Superior temporal gyrus (tissue), 1 donor: ENCODE measurements at regions not wholly inside any gene's neighbourhood (a gene's known extent, or its start where the extent isn't known, plus 50 kb on each side); places are given as distances from the start of the nearest gene placed in this dataset.
"Not testable (repeated sequence)": the region's sequence is repeated elsewhere in the genome, so short reads cannot be mapped to it uniquely, and the experiment has no call there.

Experiments
- DNase-seq: peaks from one replicate; pipeline ENCODE4 v3.0.0-alpha.2; 2016; ENCODE audit errors: extremely low spot score

DNA sequence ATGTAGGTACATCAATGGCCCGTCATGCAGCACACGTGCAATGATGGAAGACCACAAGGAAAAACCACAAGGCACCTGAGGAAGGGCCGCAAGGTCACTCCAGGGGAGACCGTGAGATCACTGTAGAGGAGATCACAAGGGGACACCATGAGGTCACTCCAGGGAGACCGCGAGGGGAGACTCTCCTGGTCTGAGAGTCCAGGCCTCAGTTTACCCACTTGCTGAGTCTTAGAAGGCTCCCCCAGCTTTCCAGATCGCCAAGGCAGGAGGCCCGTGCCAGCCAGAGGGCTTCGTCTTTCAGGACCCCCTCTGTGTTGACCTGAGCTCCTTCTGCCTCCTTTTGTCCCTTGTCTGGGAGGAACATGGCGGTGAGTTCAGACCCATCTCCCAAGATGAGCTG, 232.2 kb downstream of the ERMARD start:
- DNase-seq = no peak

DNA sequence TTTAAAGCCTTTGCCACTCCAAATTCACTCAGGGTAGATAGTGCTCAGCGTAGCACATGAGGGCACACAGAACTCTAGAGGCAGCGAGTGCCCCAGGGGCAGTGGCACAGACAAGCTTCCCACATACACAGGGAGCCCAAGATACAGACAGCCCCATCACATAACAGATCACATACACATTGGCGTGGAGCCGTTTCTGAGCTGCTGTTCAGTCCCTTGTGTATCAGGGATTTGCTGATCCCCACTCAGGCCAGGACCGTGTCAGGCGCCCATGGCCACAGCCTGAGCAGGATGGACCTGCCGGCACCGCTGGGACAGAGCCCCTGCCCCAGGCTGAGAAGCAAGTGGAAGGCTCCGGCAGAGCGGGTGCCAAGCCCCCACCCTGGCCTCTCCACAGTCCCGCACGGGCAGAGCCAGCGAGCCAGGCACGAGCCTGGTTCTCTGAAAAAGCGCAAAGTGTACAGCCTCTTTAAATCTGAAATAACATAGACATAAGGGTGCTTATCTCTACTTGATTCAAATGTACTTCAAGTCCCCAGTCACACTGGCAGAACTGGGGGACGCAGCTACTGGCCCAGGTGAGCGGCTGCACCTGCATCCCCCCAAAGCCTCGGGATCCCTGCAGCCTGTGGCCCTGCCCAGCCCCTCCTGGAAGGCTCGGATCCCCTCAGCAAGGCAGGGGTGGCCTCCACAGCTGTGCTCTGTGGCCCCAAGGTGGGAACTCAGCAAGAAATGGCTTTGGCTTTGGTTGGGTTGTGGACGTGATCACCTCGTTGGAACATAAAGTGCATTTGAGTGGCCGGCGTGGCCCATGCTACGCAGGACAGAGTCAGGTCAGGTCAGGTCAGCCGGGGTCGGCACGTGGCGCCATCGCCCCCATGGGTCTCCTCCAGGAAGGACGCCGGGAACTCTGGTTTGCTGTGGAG, 231.3 kb downstream of the ERMARD start:
- no peak for DNase-seq

DNA sequence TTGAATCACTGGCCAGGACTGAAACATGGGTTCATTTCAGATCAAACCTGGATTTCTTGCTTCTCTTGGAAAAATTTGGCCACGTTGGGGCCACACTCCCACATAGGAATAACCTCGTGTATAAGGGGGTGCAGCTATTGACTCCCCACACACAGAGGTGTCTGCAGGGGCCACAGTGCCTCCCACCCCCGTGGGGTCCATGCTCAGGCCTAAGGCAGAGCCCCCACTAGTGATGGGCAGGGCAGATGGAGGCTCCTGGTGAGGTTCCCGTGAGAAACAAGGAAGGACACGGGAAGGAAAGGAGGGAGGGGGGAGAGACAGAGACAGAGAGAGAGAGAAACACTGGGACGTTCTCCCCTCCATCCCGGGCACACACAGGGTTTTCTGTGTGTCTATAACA, 230.5 kb downstream of the ERMARD start:
- DNase-seq = no peak

DNA sequence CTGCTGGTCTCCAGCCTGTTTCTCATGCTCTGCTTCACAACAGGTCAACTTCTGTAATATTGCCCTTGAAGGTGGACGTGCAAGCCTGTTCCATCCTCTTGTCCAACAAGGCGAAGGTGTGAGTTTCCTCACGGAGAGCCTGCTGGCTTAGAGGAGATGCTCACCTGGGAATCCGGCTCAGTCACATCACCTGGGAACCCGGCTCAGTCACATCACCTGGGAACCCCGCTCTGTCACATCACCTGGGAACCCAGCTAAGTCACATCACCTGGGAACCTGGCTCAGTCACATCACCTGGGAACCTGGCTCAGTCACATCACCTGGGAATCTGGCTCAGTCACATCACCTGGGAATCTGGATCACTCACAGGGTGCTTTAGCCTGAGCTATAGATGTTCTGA, 230.1 kb downstream of the ERMARD start:
- DNase-seq = no peak

DNA sequence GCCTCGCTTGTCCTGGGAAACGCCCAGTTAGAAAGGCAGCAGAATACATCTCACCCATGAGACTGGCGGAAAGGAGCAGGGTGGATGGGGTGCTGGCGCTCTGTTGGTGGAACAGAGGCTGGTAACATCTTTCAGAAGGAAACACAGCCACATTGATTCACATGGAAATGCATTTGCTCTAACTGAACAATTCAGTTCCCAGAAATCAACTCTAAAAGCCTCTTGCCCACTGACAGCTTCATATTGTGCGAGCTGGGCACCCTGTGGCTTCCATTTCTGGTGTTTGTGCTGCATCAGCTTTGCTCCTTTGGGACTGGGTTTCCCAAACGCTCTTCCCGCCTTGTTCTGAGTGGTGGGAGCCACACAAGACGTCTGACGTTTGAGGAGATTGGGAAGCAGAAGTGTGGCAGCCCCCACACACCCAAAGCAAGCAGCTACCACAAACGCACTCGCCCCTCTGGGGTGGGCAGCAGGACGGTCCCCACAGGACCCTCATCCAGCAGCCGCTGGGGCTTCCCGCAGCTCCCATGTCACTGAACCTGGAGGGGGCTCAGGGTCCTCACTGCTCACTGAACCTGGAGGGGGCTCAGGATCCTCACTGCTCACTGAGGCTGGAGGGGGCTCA, 229.5 kb downstream of the ERMARD start:
- DNase-seq = no peak

DNA sequence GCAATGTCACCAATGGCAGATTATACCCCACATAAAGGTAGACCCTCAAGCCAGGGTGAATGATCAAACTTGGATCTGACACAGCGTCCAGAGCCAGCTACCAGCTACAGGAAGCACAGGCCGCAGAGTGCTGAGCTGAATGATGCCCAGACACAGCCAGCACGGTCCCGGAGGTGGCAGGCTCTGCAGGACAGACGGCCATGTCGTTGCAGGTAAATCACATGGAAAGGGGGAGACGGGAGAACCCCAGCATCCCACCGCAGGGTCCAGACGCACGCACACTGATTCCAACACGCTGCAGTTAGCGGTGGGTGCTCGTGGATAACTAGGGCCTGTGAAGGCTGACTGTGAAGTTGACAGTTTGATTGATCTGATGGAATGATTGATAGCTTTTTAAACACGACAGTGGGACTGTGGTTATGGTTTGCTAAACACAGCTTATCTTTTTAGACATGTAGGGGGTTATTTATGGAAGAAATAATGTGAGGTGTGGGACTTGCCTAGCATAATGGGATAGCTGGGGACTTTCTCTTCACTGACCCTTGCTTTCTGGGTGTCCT, 228.5 kb downstream of the ERMARD start:
- no peak for DNase-seq

DNA sequence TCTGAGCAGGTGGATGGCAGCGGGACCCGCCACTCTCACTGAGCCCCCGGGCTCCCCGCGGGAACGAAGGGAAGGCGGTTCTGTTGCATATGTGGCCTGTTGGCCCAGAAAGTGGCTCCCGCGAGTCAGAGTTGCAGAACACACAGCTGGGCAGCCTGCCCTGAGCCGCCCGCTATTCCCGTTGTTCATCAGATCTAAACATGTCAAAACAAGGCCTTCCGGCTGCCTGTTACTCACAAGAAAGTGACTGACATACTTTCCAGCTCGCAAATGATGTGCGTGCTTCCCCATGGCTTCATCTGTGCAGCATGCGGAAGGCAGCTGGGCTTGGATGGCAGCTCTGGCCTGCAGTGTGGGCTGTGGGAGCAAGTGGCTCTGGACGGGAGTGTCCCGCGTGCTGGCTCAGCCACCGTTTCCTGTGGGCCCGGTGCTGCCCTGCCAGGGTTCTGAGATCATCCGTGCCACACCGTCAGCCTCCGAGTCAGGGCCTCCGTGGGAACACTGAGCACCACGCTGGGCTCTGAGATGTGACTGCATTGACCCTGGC, 227.3 kb downstream of the ERMARD start:
- no peak for DNase-seq

DNA sequence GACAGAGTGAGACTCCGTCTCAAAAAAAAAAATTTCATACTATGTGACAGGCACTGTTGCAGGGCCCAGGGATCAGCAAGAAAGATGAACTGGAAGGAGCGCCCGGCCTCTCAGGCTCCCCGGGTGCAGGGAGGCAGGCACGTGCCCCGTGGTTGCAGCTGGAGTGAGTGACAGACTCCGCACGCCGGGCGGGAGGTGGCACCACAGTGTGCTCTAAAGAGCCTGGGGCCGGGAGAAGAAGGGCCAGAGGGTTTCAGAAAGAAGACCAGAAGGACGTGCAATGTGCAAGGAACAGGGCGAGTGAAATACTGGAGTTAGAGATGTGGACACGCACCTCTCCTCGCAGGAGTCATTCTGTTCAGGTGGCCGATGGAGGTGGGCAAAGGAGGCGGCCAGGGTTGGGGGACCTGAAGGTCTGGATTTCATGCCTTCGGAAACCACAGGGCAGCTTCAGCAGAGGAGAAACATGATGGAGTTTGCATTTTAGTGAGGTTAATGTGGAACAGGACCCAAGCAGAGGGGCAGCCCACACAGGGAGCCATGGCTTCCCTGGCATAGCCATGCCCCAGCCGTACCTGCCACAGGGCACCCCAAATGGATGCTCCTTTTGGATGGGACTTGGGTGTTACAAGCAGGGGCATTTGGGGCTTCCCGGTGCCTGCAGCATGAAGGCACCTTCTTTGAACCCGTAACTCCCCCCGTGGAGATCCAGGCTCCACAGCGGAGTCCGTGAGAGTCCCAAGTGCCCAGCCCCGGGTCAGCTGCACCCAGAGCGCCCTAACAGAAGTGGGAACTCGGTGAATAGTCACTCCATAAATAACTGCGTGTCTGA, 226.2 kb downstream of the ERMARD start:
- DNase-seq = no peak

DNA sequence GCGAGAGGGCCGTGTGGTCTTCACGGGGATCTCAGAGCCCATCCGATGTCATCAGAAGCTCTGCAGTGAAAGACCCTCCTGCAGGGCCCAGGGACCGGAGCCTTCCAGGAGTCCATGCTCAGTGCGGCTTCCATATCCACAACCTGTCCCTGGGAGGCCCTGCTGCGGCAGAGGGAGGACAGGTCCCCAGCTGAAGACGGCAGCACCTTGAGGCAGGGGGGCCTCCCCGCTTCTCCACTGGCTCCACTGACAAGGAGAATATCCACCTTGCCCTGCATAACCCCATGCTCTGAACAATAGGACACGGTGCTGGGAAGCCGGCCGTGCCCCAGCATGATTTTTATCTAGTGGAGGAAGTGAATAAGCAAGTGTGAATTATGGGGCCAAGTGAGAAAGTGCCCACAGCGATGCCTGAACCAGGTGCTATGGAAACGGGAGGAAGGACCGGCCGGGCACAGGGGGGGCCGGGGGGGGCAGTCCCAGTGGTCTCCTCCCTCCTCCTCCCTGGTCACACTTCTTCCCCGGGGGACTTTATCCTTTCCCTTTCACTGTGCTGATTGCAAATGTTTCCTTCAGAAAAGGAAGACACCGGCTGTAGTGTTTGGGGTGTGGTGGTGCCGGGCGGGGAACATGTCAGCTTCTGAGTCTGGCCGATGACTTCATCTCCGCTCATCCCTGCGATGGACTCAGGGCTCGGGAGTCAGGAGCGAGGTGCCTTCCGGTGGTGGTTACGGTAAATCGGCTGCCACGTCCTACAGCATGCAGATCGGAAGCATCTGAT, 225.1 kb downstream of the ERMARD start:
- no peak for DNase-seq

DNA sequence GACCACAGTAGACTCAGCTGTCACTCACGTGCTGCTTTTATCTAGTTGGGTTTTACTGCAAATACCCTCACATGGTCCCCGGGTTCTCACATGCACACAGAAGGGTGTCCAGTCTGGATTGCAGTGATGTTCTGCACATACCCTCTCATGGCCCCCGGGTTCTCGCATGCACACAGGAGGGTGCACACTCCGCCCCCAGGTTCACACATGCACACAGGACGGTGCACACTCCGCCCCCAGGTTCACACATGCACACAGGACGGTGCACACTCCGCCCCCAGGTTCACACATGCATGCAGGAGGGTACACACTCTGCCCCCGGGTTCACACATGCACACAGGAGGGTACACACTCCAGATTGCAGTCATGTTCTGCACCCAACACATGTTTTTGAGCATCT, 224.3 kb downstream of the ERMARD start:
- no peak for DNase-seq

DNA sequence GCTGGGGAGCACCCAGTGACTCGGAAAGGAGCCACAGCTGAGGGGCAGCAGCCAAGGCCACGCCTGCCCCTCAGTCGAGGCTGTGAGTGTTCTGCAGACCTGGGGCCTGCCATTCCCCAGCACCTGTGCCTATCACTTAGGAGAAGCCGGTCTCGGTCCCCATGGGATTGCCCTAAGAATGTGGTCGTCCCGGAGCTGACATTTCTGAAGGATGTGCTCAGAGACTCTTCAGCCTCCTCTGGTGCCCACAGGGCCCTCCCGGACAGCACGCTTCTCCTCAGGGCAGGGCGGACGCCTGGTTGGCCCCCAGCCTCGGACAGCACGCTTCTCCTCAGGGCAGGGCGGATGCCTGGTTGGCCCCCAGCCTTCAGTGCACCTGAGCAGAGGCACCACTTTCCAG, 223.9 kb downstream of the ERMARD start:
- DNase-seq = no peak

DNA sequence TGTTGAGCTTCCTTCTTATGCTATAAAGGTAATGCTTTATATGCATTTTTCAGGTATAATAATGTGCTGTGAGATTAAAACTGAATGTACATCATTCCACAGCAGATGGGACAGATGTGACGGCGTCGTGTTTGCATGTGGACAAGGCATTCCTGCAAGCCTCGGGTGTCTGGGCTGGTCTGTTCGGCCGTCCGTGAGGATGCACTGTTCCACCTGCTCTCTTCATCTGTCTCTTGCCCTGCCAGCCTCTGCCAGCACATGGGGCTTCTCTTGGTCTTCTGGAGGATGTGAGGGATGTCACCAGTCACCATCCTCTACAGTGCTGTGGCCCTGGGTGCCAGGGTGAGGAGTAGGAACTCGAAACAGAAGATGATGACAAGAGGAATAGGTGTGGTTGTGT, 223.2 kb downstream of the ERMARD start:
- no peak for DNase-seq

DNA sequence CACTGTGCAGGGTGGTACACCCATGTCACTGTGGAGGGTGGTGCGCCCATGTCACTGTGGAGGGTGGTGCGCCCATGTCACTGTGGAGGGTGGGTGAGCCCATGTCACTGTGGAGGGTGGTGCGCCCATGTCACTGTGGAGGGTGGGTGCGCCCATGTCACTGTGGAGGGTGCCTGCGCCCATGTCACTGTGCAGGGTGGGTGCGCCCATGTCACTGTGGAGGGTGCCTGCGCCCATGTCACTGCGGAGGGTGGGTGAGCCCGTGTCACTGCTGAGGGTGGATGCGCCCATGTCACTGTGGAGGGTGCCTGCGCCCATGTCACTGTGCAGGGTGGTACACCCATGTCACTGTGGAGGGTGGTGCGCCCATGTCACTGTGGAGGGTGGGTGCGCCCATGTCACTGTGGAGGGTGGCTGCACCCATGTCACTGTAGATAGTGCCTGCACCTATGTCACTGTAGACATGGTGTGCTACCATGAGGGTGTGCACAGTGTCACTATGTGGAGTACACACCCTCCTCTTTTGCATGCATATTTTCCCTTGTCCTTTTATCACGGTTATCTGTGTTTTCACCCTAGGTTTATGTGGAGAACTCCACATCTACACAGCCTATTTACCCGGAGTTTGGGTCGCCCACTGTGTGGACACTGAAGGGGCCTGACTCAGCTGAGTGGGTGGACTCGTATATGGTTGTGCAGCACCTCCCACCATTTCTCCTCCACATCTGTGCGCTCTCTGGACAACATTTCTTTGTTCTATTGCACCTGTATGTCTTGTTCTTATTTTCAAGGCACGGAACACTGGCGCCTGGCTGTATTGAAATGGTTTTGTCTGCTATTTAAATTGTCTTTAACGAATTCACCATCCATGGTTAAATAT, 222.4 kb downstream of the ERMARD start:
- not testable (repeated sequence) for DNase-seq

DNA sequence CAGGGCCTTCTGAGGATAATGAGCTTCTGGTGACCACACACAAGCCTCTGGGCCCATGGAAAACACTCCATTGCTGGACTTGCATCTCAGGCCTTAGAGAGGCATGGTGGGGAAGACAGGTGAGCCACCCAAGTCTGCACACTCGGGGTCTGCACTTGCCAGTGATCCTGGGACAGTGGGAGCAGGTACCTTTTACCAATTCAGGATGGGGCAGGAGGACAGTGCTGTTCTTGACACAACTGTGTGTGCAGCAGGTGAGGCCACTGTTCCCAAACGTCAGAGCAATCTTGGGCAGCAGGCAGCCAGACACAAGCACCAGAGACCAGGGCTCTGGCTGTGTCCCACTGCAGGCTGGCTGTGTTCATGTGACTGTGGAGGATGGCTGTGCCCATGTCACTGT, 221.3 kb downstream of the ERMARD start:
- DNase-seq = no peak

DNA sequence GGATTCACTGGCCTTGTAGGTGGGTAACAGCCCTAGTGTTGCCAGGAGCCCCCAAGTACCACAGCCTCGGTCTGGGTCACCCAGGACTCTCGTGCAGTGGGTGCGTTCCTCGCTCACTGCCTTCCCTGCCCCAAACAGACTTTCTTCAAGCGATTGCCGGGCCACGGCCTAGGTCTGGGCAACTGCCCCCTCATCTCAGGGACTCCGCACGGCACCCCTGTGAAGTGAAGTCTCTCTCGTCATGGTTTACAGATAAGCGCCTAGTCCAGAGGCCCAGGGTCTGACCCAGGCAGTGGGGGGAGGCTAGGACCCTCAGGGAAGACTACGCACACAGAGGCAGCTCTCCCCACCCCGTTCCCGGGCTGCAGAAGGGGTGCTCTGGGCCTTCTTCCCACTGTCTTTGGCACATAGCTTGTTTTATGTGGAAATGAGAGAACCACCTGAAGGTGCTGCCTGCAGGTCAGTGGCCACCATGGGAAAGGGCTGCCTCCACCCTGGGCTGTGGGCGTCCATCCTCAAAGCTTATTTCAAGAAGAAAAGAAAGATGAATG, 220.8 kb downstream of the ERMARD start:
- DNase-seq = no peak

DNA sequence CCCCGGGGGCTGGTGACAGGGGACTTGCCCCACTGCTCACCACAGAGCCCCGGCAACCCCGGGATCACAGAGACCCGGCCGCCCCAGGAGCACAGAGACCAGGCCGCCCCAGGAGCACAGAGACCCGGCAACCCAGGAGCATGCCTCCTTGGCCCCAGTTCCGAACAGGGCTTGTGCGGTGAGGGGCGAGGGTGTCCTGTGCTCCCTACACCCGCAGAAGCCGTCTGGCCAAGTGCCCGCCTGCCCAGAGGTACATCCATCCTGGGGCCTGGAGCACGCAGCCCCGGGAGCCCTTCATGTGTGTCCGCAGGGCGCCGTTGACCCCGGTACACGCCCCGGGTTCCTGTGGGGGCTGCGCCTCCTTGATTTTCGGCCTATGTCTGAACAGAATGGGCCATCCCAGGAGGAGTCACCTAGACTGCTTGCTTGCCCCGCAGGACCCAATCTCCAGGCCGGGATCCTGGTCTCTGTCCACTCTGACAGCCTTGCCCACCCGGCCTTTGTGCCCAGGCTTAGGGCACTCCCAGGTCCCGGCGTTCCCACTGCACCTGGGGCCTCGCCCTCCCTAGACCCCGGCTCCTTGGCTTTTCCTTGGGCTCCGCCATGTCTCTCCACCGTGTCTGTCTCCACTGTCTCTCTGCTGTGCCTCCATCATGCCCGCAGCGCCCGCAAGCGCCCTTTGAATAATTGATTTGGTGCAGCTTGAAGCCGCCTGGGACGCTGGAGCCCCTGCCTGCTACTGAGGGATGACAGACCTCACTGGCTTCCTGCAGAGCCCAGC, 219.8 kb downstream of the ERMARD start:
- no peak for DNase-seq

DNA sequence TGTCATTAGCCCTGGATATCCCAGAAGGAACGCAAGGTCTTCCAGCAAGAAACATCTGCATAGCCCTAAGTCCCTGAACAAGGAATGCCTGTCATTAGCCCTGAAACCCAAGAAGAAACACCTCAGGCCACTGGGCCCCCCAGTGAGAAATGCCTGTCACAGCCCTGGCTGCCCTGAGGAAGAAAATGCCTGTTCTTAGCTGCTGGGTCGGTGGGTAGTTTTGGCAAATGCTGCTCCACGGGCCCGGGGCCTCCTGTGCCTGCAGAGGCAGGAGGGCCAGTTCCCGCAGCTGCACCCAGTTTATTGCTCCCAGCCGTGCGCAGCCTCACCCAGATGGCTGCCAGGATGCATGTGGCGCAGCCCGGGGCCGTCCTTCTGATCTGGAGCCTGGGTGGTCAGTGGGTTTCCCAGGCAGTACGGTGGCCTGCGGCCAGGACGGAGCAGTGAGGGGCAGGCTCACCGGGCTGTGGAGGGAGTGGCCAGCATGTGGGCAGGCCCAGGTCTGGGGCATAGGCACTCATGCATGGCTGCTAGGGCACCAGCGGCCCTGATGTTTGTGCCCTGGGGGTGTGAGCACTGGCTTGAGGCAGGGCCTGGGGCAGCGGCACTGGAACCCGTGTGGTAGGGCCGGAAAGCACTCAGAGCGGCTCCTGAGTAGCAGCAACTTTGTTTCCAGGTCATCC, 219.0 kb downstream of the ERMARD start:
- no peak for DNase-seq

DNA sequence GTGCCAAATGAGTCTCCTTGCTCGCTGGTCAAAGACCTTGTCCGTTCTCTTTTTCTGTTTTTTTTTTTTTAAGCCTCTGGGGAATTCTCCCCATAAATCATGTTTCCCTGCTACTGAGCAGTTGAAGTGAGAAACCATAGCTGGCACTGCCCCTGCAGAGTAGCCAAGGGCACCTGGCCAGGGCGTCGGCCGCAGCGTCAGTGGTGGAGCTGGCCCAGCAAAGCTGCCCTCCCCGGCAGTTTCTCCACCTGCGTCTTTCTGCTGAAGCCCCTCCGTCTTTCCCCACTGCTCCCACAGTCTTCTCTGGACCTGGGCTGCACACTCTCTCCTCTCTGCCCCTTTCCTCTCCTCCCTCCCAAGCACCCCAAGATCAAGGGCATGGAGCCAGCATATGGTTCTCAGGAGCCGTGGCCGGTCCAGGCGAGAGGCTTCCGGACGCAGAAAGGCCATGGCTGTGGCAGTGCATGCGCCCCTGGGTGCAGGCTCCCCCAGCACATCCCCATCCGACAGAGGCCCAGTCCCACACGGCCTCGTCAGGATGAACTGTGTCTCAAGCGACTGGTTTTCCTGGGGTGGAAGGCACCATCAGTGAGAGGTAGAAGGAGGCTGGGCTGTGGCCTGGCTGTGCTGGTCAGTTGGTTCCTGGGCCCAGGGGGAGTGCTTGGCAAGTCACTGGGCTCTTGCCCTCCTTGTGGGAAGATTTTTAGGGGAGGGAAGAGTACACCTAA, 218.1 kb downstream of the ERMARD start:
- no peak for DNase-seq
